SK-N-SH treated with all-trans-retinoic acid at 6 μM for 48 hours (cell line): ENCODE measurements at regions not wholly inside any gene's neighbourhood (a gene's known extent, or its start where the extent isn't known, plus 50 kb on each side); places are given as distances from the start of the nearest gene placed in this dataset.
"Not testable (repeated sequence)": the region's sequence is repeated elsewhere in the genome, so short reads cannot be mapped to it uniquely, and the experiment has no call there.

Experiments used
- ATAC-seq: fragments of 200-7000 bp; cut with Tn5 transposase; 3 replicates; pipeline ENCODE4 v1.9.1; 2020; ENCODE audit warnings: mild to moderate bottlenecking, moderate library complexity
- ARNTL ChIP-seq: fragments of 450-650 bp; formaldehyde crosslinking; IDR thresholded peaks from 2 replicates; pipeline ENCODE4 v1.5.0; 2020; ENCODE audit warnings: low read depth, mild to moderate bottlenecking, moderate library complexity, borderline replicate concordance
- BACH2 ChIP-seq: fragments of 250-450 bp; sonication (Bioruptor Pico); IDR thresholded peaks from 2 replicates; pipeline ENCODE4 v1.9.0; 2021; ENCODE audit warnings: mild to moderate bottlenecking, borderline replicate concordance
- ESRRG ChIP-seq: fragments of 250-450 bp; sonication (Bioruptor Pico); IDR thresholded peaks from 2 replicates; pipeline ENCODE4 v1.6.1; 2021; ENCODE audit warnings: mild to moderate bottlenecking
- GLIS3 ChIP-seq: fragments of 250-450 bp; sonication (Bioruptor Pico); IDR thresholded peaks from 2 replicates; pipeline ENCODE4 v1.5.0; 2020; ENCODE audit warnings: mild to moderate bottlenecking, moderate library complexity
- ISL1 ChIP-seq: fragments of 250-450 bp; sonication (Bioruptor Pico); IDR thresholded peaks from 2 replicates; pipeline ENCODE4 v2.1.2; 2022; ENCODE audit warnings: mild to moderate bottlenecking, moderate library complexity
- OSR1 ChIP-seq: fragments of 250-450 bp; sonication (Bioruptor Pico); IDR thresholded peaks from 2 replicates; pipeline ENCODE4 v1.8.0; 2022; ENCODE audit warnings: moderate library complexity, mild to moderate bottlenecking, inconsistent platforms
- PPARA ChIP-seq: fragments of 250-450 bp; sonication (Bioruptor Pico); IDR thresholded peaks from 2 replicates; pipeline ENCODE4 v1.5.0; 2020; ENCODE audit warnings: mild to moderate bottlenecking, borderline replicate concordance
- RARB ChIP-seq: fragments of 250-450 bp; sonication (Bioruptor Pico); IDR thresholded peaks from 2 replicates; pipeline ENCODE4 v1.8.0; 2021; ENCODE audit warnings: mild to moderate bottlenecking, moderate library complexity
- TCF4 ChIP-seq: fragments of 250-450 bp; sonication (Bioruptor Pico); IDR thresholded peaks from 2 replicates; pipeline ENCODE4 v1.8.0; 2021; ENCODE audit warnings: mild to moderate bottlenecking, moderate library complexity, borderline replicate concordance
- TOX ChIP-seq: fragments of 250-450 bp; sonication (Bioruptor Pico); IDR thresholded peaks from 2 replicates; pipeline ENCODE4 v1.8.0; 2021; ENCODE audit warnings: mild to moderate bottlenecking, moderate library complexity, borderline replicate concordance
- ZC3H10 ChIP-seq: fragments of 250-450 bp; sonication (Bioruptor Pico); IDR thresholded peaks from 2 replicates; pipeline ENCODE4 v1.5.1; 2021; ENCODE audit warnings: mild to moderate bottlenecking, moderate library complexity
- ZFP3 ChIP-seq: fragments of 250-450 bp; sonication (Bioruptor Pico); IDR thresholded peaks from 2 replicates; pipeline ENCODE4 v1.5.0; 2020; ENCODE audit warnings: mild to moderate bottlenecking, moderate library complexity
- ZNF70 ChIP-seq: fragments of 450-650 bp; formaldehyde crosslinking; IDR thresholded peaks from 2 replicates; pipeline ENCODE4 v1.5.0; 2020; ENCODE audit warnings: mild to moderate bottlenecking, moderate library complexity
- ZNF8 ChIP-seq: fragments of 450-650 bp; formaldehyde crosslinking; IDR thresholded peaks from 2 replicates; pipeline ENCODE4 v1.5.0; 2020; ENCODE audit warnings: mild to moderate bottlenecking, moderate library complexity
- TF ChIP-seq, protein P1 (sequence below): fragments of 250-450 bp; sonication (Bioruptor Pico); IDR thresholded peaks from 2 replicates; pipeline ENCODE4 v1.8.0; 2021; ENCODE audit warnings: low read depth, mild to moderate bottlenecking, moderate library complexity, borderline replicate concordance
- TF ChIP-seq, protein P2 (sequence below): fragments of 250-450 bp; sonication (Bioruptor Pico); IDR thresholded peaks from 2 replicates; pipeline ENCODE4 v1.5.0; 2020; ENCODE audit warnings: mild to moderate bottlenecking, moderate library complexity
- TF ChIP-seq, protein P3 (sequence below): fragments of 250-450 bp; sonication (Bioruptor Pico); IDR thresholded peaks from 2 replicates; pipeline ENCODE4 v1.5.1; 2021; ENCODE audit warnings: mild to moderate bottlenecking, moderate library complexity
- TF ChIP-seq, protein P4 (sequence below): fragments of 250-450 bp; sonication (Bioruptor Pico); IDR thresholded peaks from 2 replicates; pipeline ENCODE4 v1.5.1; 2020; ENCODE audit warnings: low read depth, mild to moderate bottlenecking, moderate library complexity
- TF ChIP-seq, protein P5 (sequence below): fragments of 250-450 bp; sonication (Bioruptor Pico); IDR thresholded peaks from 2 replicates; pipeline ENCODE4 v1.8.0; 2020; ENCODE audit warnings: mild to moderate bottlenecking, moderate library complexity, borderline replicate concordance

DNA sequence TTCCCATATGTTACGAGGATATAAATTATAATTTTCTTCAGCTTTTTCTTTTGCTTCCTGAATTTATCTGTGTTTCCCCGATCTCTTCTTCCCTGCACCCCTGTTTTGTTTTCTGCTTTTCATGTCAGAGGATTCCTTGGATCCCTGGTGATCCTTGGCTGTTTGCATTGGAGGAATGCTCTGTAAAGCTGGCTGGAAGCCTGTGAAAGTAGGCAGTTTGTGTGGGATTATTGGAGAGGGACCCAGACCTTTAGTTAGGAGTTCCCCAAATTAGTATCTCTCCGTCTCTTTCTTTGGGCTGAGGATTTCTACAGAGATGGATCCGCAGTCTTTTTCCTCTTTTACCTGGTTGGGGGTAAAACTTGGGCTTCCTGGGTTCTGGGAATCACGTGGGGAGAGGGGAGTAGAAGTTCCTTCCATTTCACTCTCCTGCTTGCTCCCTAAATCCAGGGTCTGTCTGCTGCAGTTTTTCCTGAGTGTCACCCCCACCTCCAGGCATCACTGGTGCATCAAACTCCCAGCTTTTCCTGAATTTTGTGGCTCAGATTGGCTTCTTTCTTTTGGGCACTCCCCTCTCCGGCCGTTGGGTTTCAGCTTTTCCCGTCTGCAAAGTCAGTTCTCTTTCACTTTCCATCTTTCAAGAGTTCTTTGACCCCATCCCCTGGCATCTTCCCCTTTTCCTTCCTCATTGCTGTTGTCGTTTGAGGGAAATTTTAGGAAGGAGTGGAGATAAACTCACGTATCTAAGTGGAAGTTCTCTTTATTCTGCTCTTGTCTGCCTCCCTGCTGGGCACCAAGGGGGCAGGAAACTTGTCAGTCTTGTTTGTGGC lies 79.1 kb upstream of the ALX4 start:
- ATAC-seq = no peak
- TF ChIP-seq, protein P1, sequence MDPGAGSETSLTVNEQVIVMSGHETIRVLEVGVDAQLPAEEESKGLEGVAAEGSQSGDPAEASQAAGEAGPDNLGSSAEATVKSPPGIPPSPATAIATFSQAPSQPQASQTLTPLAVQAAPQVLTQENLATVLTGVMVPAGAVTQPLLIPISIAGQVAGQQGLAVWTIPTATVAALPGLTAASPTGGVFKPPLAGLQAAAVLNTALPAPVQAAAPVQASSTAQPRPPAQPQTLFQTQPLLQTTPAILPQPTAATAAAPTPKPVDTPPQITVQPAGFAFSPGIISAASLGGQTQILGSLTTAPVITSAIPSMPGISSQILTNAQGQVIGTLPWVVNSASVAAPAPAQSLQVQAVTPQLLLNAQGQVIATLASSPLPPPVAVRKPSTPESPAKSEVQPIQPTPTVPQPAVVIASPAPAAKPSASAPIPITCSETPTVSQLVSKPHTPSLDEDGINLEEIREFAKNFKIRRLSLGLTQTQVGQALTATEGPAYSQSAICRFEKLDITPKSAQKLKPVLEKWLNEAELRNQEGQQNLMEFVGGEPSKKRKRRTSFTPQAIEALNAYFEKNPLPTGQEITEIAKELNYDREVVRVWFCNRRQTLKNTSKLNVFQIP (CRISPR knock-in tag) = no peak
- TF ChIP-seq GLIS3 (CRISPR knock-in tag) (no peak), PPARA (no peak)
- TF ChIP-seq, protein P2, sequence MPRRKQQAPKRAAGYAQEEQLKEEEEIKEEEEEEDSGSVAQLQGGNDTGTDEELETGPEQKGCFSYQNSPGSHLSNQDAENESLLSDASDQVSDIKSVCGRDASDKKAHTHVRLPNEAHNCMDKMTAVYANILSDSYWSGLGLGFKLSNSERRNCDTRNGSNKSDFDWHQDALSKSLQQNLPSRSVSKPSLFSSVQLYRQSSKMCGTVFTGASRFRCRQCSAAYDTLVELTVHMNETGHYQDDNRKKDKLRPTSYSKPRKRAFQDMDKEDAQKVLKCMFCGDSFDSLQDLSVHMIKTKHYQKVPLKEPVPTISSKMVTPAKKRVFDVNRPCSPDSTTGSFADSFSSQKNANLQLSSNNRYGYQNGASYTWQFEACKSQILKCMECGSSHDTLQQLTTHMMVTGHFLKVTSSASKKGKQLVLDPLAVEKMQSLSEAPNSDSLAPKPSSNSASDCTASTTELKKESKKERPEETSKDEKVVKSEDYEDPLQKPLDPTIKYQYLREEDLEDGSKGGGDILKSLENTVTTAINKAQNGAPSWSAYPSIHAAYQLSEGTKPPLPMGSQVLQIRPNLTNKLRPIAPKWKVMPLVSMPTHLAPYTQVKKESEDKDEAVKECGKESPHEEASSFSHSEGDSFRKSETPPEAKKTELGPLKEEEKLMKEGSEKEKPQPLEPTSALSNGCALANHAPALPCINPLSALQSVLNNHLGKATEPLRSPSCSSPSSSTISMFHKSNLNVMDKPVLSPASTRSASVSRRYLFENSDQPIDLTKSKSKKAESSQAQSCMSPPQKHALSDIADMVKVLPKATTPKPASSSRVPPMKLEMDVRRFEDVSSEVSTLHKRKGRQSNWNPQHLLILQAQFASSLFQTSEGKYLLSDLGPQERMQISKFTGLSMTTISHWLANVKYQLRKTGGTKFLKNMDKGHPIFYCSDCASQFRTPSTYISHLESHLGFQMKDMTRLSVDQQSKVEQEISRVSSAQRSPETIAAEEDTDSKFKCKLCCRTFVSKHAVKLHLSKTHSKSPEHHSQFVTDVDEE (CRISPR knock-in tag) = no peak
- TF ChIP-seq, protein P3, sequence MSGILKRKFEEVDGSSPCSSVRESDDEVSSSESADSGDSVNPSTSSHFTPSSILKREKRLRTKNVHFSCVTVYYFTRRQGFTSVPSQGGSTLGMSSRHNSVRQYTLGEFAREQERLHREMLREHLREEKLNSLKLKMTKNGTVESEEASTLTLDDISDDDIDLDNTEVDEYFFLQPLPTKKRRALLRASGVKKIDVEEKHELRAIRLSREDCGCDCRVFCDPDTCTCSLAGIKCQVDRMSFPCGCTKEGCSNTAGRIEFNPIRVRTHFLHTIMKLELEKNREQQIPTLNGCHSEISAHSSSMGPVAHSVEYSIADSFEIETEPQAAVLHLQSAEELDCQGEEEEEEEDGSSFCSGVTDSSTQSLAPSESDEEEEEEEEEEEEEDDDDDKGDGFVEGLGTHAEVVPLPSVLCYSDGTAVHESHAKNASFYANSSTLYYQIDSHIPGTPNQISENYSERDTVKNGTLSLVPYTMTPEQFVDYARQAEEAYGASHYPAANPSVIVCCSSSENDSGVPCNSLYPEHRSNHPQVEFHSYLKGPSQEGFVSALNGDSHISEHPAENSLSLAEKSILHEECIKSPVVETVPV = no peak
- TF ChIP-seq, all 23 proteins: peak for 0

DNA sequence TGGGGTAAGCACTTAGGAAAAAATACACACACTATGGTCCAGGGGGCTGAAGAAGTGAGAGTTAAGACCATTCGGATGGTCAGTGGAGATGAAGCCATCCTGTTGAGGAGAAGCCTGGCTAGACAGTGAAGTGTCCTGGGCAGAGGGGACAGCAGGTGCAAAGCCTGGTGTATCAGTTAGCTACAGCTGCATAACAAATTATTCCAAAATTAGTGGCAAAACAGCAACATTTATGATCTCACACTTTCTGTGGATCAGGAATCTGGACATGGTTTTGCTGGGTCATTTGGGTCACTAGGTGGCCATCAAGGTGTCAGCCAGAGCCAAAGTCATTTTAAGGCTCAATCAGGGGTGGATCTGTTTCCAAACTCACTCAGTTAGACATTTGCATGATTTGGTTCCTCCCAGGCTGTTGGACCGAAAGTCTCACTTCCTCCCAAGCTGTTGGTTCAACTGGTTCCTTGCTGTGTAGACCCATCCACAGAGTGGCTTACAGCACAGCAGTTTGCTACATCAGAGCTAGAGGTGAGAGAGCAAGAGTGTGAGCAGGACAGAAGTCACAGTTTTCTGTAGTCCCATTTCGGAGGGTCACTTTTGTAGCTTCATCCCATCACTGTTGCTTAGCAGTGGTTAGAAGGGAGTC lies 80.1 kb upstream of the ALX4 start:
- no peak for TF ChIP-seq ZFP3 (CRISPR knock-in tag)
- TF ChIP-seq PPARA = no peak
- no peak for TF ChIP-seq ARNTL
- no peak for TF ChIP-seq ZC3H10 (CRISPR knock-in tag)
- no peak for TF ChIP-seq TOX (CRISPR knock-in tag)
- TF ChIP-seq TCF4 (CRISPR knock-in tag) = no peak
- TF ChIP-seq, protein P4, sequence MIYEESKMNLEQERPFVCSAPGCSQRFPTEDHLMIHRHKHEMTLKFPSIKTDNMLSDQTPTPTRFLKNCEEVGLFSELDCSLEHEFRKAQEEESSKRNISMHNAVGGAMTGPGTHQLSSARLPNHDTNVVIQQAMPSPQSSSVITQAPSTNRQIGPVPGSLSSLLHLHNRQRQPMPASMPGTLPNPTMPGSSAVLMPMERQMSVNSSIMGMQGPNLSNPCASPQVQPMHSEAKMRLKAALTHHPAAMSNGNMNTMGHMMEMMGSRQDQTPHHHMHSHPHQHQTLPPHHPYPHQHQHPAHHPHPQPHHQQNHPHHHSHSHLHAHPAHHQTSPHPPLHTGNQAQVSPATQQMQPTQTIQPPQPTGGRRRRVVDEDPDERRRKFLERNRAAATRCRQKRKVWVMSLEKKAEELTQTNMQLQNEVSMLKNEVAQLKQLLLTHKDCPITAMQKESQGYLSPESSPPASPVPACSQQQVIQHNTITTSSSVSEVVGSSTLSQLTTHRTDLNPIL (CRISPR knock-in tag) = no peak
- no peak for TF ChIP-seq ESRRG
- TF ChIP-seq, protein P5, sequence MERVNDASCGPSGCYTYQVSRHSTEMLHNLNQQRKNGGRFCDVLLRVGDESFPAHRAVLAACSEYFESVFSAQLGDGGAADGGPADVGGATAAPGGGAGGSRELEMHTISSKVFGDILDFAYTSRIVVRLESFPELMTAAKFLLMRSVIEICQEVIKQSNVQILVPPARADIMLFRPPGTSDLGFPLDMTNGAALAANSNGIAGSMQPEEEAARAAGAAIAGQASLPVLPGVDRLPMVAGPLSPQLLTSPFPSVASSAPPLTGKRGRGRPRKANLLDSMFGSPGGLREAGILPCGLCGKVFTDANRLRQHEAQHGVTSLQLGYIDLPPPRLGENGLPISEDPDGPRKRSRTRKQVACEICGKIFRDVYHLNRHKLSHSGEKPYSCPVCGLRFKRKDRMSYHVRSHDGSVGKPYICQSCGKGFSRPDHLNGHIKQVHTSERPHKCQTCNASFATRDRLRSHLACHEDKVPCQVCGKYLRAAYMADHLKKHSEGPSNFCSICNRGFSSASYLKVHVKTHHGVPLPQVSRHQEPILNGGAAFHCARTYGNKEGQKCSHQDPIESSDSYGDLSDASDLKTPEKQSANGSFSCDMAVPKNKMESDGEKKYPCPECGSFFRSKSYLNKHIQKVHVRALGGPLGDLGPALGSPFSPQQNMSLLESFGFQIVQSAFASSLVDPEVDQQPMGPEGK = no peak
- TF ChIP-seq BACH2 = no peak
- TF ChIP-seq, protein P1 (CRISPR knock-in tag) = no peak
- no peak for TF ChIP-seq ISL1
- TF ChIP-seq, protein P2 (CRISPR knock-in tag) = no peak
- no peak for TF ChIP-seq ZNF8 (CRISPR knock-in tag)
- no peak for TF ChIP-seq GLIS3 (CRISPR knock-in tag)
- no peak for TF ChIP-seq RARB (CRISPR knock-in tag)
- no peak for TF ChIP-seq OSR1
- no peak for TF ChIP-seq ZNF70
- ATAC-seq = no peak

DNA sequence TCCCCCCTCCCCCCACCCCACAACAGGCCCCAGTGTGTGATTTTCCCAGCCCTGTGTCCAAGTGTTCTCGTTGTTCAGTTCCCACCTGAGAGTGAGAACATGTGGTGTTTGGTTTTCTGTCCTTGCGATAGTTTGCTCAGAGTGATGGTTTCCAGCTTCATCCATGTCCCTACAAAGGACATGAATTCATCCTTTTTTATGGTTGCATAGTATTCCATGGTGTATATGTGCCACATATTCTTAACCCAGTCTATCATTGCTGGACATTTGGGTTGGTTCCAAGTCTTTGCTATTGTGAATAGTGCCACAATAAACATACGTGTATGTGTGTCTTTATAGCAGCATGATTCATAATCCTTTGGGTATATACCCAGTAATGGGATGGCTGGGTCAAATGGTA lies 81.1 kb upstream of the ALX4 start:
- not testable (repeated sequence) for ATAC-seq

DNA sequence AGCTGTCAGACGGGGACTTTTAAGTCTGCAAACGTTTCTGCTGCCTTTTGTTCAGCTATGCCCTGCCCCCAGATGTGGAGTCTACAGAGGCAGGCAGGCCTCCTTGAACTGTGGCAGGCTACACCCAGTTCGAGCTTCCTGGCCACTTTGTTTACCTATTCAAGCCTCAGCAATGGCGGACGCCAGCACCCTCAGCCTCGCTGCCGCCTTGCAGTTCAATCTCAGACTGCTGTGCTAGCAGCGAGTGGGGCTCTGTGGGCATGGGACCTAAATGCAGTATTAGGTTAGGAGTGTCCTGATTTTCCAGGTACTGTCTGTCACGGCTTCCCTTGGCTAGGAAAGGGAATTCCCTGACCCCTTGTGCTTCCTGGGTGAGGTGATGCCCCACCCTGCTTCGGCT lies 86.8 kb upstream of the ALX4 start:
- ATAC-seq = not testable (repeated sequence)
